Right lobe of liver (tissue), 6 donors: ENCODE measurements at regions not wholly inside any gene's neighbourhood (a gene's known extent, or its start where the extent isn't known, plus 50 kb on each side); places are given as distances from the start of the nearest gene placed in this dataset.

Experiments used
- ATAC-seq, 4 donors: fragments of 200-7000 bp; cut with Tn5 transposase; one replicate each; pipeline ENCODE4 v1.9.1; 2020; ENCODE audit warnings: mild to moderate bottlenecking in 4 of 4, moderate library complexity in 4 of 4
- DNase-seq, 3 donors: peaks; one replicate each; pipeline ENCODE4 v3.0.0-alpha.2; 2020
- H3K27ac ChIP-seq, 3 donors: fragments of 200-600 bp; one replicate each; pipeline ENCODE4 v1.8.0; 2022
- H3K27me3 ChIP-seq, 2 donors: fragments of 200-600 bp; one replicate each; pipeline ENCODE4 v1.8.0; 2022
- H3K36me3 ChIP-seq, 4 donors: fragments of 200-600 bp; sonication (generic) in 1 of 4; one replicate each; pipeline versions ENCODE4 v1.5.1 to v1.8.0; 2017 to 2022; ENCODE audit warnings: control low read depth in 1 of 4
- H3K4me1 ChIP-seq, 4 donors: fragments of 200-600 bp; sonication (generic) in 1 of 4; one replicate each; pipeline versions ENCODE4 v1.5.1 to v1.8.0; 2017 to 2022; ENCODE audit warnings: control low read depth in 1 of 4
- H3K4me3 ChIP-seq, 3 donors: fragments of 200-600 bp; one replicate each; pipeline ENCODE4 v1.8.0; 2022
- H3K9me3 ChIP-seq, 4 donors: fragments of 200-600 bp; sonication (generic) in 1 of 4; one replicate each; pipeline versions ENCODE4 v1.5.1 to v1.8.0; 2017 to 2022; ENCODE audit warnings: control low read depth in 1 of 4
- POLR2A ChIP-seq: fragments of 450-650 bp; IDR thresholded peaks from one replicate; pipeline ENCODE4 v1.6.1; 2017; ENCODE audit warnings: antibody characterized with exemption, mild to moderate bottlenecking
- WGBS: methylation state at CpG from one replicate; pipeline ENCODE4 v1.1.6; 2018; ENCODE audit warnings: low coverage, low lambda C conversion rate; ENCODE audit not compliant: insufficient coverage; ENCODE audit errors: missing lambda C conversion rate; 5-methylcytosine and 5-hydroxymethylcytosine counted together
- intact Hi-C, 2 donors: fragments of 100-400 bp; cut with DNase I; formaldehyde crosslinking; loops; one replicate each; pipeline versions ENCODE4 v1.11.2 to v1.14.1; 2022
- TF ChIP-seq, protein P1 (sequence below), 4 donors: fragments of 200-600 bp in 3 of 4; fragments of 450-650 bp in 1 of 4; IDR thresholded peaks; one replicate each; pipeline versions ENCODE4 v1.5.1 to v1.8.0; 2016 to 2022; ENCODE audit warnings: antibody characterized with exemption in 4 of 4, mild to moderate bottlenecking in 2 of 4
- donor health status: DM: no; HTN: yes; CAD: no.
- donor health status: DM: no; HTN: no; CAD: no.
- donor health status: DM: no; HTN: no; CAD: no.
- donor health status: DM: no; HTN: yes; CAD: no.
- donor health status: DM: no; HTN: yes; CAD: no.

DNA sequence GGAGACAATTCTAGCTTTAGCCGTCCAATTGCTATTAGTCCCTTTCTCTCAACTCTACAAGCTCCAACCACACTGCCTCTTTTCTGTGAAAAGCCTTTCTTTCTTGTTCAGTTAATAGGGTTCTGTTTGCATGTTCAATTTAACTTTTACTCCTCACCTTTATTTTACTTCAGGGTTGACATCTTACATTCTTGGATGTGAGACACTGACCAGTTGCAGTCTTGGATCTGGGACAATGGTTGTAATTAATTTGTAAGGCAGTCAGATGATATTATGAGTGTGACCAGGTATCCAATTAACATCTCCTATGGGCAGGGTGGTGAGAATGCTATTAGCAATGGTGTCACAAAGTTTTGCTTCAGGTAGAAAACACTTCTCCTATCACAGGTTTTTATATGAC, 774.5 kb downstream of the TLR4 start:
- TF ChIP-seq, protein P1, sequence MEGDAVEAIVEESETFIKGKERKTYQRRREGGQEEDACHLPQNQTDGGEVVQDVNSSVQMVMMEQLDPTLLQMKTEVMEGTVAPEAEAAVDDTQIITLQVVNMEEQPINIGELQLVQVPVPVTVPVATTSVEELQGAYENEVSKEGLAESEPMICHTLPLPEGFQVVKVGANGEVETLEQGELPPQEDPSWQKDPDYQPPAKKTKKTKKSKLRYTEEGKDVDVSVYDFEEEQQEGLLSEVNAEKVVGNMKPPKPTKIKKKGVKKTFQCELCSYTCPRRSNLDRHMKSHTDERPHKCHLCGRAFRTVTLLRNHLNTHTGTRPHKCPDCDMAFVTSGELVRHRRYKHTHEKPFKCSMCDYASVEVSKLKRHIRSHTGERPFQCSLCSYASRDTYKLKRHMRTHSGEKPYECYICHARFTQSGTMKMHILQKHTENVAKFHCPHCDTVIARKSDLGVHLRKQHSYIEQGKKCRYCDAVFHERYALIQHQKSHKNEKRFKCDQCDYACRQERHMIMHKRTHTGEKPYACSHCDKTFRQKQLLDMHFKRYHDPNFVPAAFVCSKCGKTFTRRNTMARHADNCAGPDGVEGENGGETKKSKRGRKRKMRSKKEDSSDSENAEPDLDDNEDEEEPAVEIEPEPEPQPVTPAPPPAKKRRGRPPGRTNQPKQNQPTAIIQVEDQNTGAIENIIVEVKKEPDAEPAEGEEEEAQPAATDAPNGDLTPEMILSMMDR (IDR thresholded peaks at IDR 0.05) = no peak
- TF ChIP-seq POLR2A = no peak
- Histone ChIP-seq H3K36me3 (no peaks in the 10 kb centered on the region), H3K27ac (no peak overlapping the region), H3K27me3 (no peaks in the 10 kb centered on the region), H3K9me3 (no peaks in the 10 kb centered on the region), H3K4me1 (no peaks in the 10 kb centered on the region), H3K4me3 (no peak overlapping the region)
- no peak for ATAC-seq
- intact Hi-C loops = no loop called here
- no peak for DNase-seq
- WGBS = no CpG with 5 or more reads among the region's 1 CpG

DNA sequence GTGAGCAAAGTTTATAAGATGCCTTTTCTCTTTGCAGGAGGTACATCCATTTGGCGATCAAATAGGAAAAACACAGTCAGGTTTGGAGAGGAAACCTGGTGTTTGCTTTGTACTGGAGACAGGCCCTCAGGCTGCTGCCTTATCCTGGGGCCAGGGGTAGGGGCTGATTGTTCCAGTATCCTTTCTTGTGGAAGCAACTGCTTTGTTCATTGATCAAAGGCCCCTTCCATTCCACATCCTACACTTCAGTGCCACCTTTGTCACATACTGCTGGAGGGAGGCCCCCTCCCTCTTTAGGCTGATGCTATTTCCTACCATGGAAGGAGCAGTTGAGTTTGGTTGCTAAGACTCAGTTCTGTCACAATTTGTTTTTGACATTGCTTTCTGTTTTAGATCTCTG, 778.1 kb downstream of the TLR4 start:
- Histone ChIP-seq H3K9me3 (no peaks in the 10 kb centered on the region), H3K4me3 (no peak overlapping the region), H3K27ac (no peak overlapping the region), H3K4me1 (no peaks in the 10 kb centered on the region), H3K27me3 (no peaks in the 10 kb centered on the region), H3K36me3 (no peaks in the 10 kb centered on the region)
- ATAC-seq (no peak), DNase-seq (no peak)
- intact Hi-C loops = no loop called here
- WGBS = no CpG with 5 or more reads among the region's 1 CpG
- TF ChIP-seq, protein P1 (IDR thresholded peaks at IDR 0.05) = no peak
- TF ChIP-seq POLR2A = no peak

DNA sequence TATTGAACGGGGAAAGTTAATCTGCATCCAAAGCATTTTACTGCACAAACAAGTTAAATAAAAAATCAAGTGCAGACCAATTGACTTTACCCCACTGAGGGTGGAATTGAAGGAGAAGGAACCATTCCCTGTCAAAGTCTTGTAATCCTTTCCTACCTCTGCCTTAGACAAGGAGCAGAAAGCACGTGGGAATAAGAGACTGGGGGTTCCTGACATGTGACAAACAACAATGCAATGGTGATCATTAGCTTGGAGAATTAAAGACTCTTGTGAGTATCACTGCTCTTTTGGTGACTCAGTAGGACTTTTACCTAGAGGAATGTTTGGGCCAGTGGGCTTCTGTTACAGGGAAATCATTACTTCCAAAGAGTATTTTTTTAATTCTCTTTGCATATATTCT, 779.5 kb downstream of the TLR4 start:
- intact Hi-C loops = no loop called here
- TF ChIP-seq POLR2A = no peak
- TF ChIP-seq, protein P1 (IDR thresholded peaks at IDR 0.05) = no peak
- ATAC-seq (no peak), DNase-seq (no peak)
- H3K9me3 ChIP-seq = no peaks in the 10 kb centered on the region
- H3K27me3 ChIP-seq = no peaks in the 10 kb centered on the region
- H3K4me1 ChIP-seq = no peaks in the 10 kb centered on the region
- no peak overlapping the region for H3K27ac ChIP-seq
- no peaks in the 10 kb centered on the region for H3K36me3 ChIP-seq
- 64% methylated on average over 2 of the region's 2 CpGs for WGBS
- no peak overlapping the region for H3K4me3 ChIP-seq

DNA sequence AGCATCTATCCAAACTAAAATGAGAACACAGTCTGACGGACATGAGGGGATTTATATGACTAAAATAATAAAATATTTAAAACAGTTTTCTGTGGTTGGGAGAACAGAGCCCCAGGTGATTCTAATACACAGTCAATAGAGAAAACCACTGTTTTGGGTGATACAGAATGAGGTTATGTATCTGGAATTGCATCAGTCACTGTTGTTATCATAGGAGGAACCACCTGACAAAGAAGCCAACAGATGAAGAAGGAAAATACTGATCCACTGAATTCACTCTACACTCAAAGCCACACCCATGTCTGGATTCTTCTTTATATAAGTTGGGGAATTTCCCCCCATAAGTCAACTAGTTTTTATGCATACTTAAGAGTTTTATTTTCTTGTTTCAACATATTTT, 799.0 kb downstream of the TLR4 start:
- WGBS = 33% methylated on average over 1 of the region's 1 CpG
- no peaks in the 10 kb centered on the region for H3K9me3 ChIP-seq
- TF ChIP-seq, protein P1 (IDR thresholded peaks at IDR 0.05) = no peak
- no peak for TF ChIP-seq POLR2A
- no peaks in the 10 kb centered on the region for H3K4me1 ChIP-seq
- no peak overlapping the region for H3K27ac ChIP-seq
- intact Hi-C loops = no loop called here
- no peak for DNase-seq
- no peak overlapping the region for H3K4me3 ChIP-seq
- no peak for ATAC-seq
- H3K27me3 ChIP-seq = no peaks in the 10 kb centered on the region
- no peaks in the 10 kb centered on the region for H3K36me3 ChIP-seq

DNA sequence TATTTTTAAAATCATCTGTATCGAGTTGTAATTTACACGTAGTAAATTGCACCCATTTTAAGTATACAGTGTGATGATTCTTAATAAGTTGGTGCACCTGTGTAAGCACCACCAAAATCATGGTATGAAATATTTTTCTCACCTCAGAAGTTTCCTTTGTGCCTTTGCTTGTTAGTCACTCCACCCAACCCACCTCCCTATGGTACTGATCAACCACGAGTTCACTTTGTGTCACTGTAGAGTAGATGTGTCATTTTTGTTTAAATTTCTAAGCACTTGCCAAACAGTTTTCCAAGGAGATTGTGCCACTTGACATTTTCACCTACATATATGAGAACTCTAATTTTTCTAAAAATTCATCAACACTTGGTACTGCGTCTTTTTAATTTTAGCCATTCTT, 806.5 kb downstream of the TLR4 start:
- H3K9me3 ChIP-seq = no peaks in the 10 kb centered on the region
- H3K36me3 ChIP-seq = no peaks in the 10 kb centered on the region
- intact Hi-C loops = no loop called here
- WGBS = 72% methylated on average over 4 of the region's 4 CpGs
- H3K4me3 ChIP-seq = no peak overlapping the region
- H3K4me1 ChIP-seq = no peaks in the 10 kb centered on the region
- no peaks in the 10 kb centered on the region for H3K27me3 ChIP-seq
- ATAC-seq (no peak), DNase-seq (no peak)
- TF ChIP-seq POLR2A = no peak
- TF ChIP-seq, protein P1 (IDR thresholded peaks at IDR 0.05) = no peak
- no peak overlapping the region for H3K27ac ChIP-seq
